ENCODE measurements at regions not wholly inside any gene's neighbourhood (a gene's known extent, or its start where the extent isn't known, plus 50 kb on each side); places are given as distances from the start of the nearest gene placed in this dataset.
A peak's percentile ranks its signal among the peaks of the same experiment; 100 is the strongest.

GRCh38 chr11:8799273-8799672, 111.7 kb upstream of the AKIP1 start:
- no peak for DNase-seq

GRCh38 chr11:8800520-8801110, 110.4 kb upstream of the AKIP1 start:
- DNase-seq, result no peak

- DNase-seq, result no peak
Measured at GRCh38 chr11:8801121-8801520, 109.9 kb upstream of the AKIP1 start.

GRCh38 chr11:8802251-8802650, 108.7 kb upstream of the AKIP1 start:
- no peak for DNase-seq

GRCh38 chr11:8803973-8804372, 107.0 kb upstream of the AKIP1 start:
- DNase-seq, result no peak

- DNase-seq, result no peak
Measured at GRCh38 chr11:8805296-8805695, 105.7 kb upstream of the AKIP1 start.

GRCh38 chr11:8806974-8807373, 104.0 kb upstream of the AKIP1 start:
- no peak for DNase-seq

GRCh38 chr11:8807544-8808225, 103.3 kb upstream of the AKIP1 start:
- no peak for DNase-seq

GRCh38 chr11:8808226-8808585, 102.8 kb upstream of the AKIP1 start:
- no peak for DNase-seq

GRCh38 chr11:8809241-8809938, 101.6 kb upstream of the AKIP1 start:
- no peak for DNase-seq

- peak; percentile 66 for DNase-seq
Measured at GRCh38 chr11:8809939-8810539, 101.0 kb upstream of the AKIP1 start.

- peak; percentile 90 for DNase-seq
Measured at GRCh38 chr11:8810540-8811301, 100.3 kb upstream of the AKIP1 start.

GRCh38 chr11:8811571-8811970, 99.4 kb upstream of the AKIP1 start:
- no peak for DNase-seq

- DNase-seq, result no peak
Measured at GRCh38 chr11:8812438-8812837, 98.6 kb upstream of the AKIP1 start.

GRCh38 chr11:8813658-8814057, 97.3 kb upstream of the AKIP1 start:
- DNase-seq, result peak; percentile 92

GRCh38 chr11:8814209-8814922, 96.6 kb upstream of the AKIP1 start:
- peak; percentile 84 for DNase-seq

- peak; percentile 86 for DNase-seq
Measured at GRCh38 chr11:8814923-8815240, 96.1 kb upstream of the AKIP1 start.

- DNase-seq, result no peak
Measured at GRCh38 chr11:8818421-8818820, 92.6 kb upstream of the AKIP1 start.

- no peak for DNase-seq
Measured at GRCh38 chr11:8820401-8820800, 90.6 kb upstream of the AKIP1 start.

GRCh38 chr11:8822469-8822868, 88.5 kb upstream of the AKIP1 start:
- DNase-seq, result no peak

- DNase-seq, result no peak
Measured at GRCh38 chr11:8823174-8823742, 87.7 kb upstream of the AKIP1 start.

GRCh38 chr11:8826139-8826786, 84.7 kb upstream of the AKIP1 start:
- DNase-seq, result peak; percentile 68
